HG03175 (cell line): ENCODE measurements at regions not wholly inside any gene's neighbourhood (a gene's known extent, or its start where the extent isn't known, plus 50 kb on each side); places are given as distances from the start of the nearest gene placed in this dataset.

Experiments used
- ATAC-seq: cut with Tn5 transposase; IDR thresholded peaks from one replicate; pipeline ENCODE4 v1.9.1; 2021; ENCODE audit warnings: mild to moderate bottlenecking, moderate library complexity; ENCODE audit not compliant: unreplicated experiment

- ATAC-seq, result no peak
These were observed 167.6 kb downstream of the TLE3 start for GRCh38 chr15:69929905-69930630.

GRCh38 chr15:69930754-69931153, 167.0 kb downstream of the TLE3 start:
- no peak for ATAC-seq

- no peak for ATAC-seq
These were observed 166.6 kb downstream of the TLE3 start for GRCh38 chr15:69931156-69931555.

- ATAC-seq, result no peak
These were observed 163.1 kb downstream of the TLE3 start for GRCh38 chr15:69934607-69935006.

GRCh38 chr15:69939513-69940440, 157.9 kb downstream of the TLE3 start:
- no peak for ATAC-seq

- ATAC-seq, result no peak
These were observed 157.0 kb downstream of the TLE3 start for GRCh38 chr15:69940441-69941300.

- no peak for ATAC-seq
These were observed 156.5 kb downstream of the TLE3 start for GRCh38 chr15:69941301-69941605.

GRCh38 chr15:69941706-69942495, 155.8 kb downstream of the TLE3 start:
- no peak for ATAC-seq

GRCh38 chr15:69943637-69944036, 154.1 kb downstream of the TLE3 start:
- ATAC-seq, result no peak

GRCh38 chr15:69945729-69946128, 152.0 kb downstream of the TLE3 start:
- ATAC-seq, result no peak

GRCh38 chr15:69946870-69947269, 150.8 kb downstream of the TLE3 start:
- no peak for ATAC-seq

- ATAC-seq, result no peak
These were observed 150.3 kb downstream of the TLE3 start for GRCh38 chr15:69947394-69947793.

- ATAC-seq, result no peak
These were observed 148.2 kb downstream of the TLE3 start for GRCh38 chr15:69949485-69949884.

GRCh38 chr15:69951256-69951897, 146.3 kb downstream of the TLE3 start:
- ATAC-seq, result no peak

- ATAC-seq, result no peak
These were observed 145.7 kb downstream of the TLE3 start for GRCh38 chr15:69951898-69952555.

GRCh38 chr15:69953051-69953450, 144.7 kb downstream of the TLE3 start:
- no peak for ATAC-seq

- ATAC-seq, result no peak
These were observed 143.9 kb downstream of the TLE3 start for GRCh38 chr15:69953816-69954215.

- no peak for ATAC-seq
These were observed 143.1 kb downstream of the TLE3 start for GRCh38 chr15:69954666-69955065.

GRCh38 chr15:69955240-69955894, 142.3 kb downstream of the TLE3 start:
- ATAC-seq, result no peak
